CD4-positive, alpha-beta T cell treated with Interleukin-15 for 1 hour (primary cell): ENCODE measurements at regions not wholly inside any gene's neighbourhood (a gene's known extent, or its start where the extent isn't known, plus 50 kb on each side); places are given as distances from the start of the nearest gene placed in this dataset.

ENCODE experiments used
- DNase-seq: peaks from one replicate; pipeline ENCODE4 v3.0.0-alpha.2; 2020

DNA sequence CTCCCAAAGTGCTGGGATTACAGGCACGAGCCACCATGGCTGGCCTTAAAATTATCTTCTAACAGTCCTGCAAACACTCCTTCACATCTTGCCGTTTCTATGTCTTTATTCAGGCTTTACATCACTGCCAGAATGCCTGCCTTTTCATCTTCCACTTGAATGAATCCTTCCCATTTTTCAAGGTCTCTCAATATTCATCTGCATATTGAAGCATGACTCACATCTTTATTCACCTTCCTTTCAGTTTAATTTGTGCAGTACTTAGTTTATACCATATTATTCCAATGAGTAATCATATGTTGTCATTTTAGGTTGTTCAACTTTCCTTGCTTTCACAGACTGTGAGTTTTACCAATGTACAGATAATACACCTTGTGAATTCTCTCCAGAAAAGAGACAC lies 510.1 kb upstream of the PIK3C3 start:
- no peak for DNase-seq

DNA sequence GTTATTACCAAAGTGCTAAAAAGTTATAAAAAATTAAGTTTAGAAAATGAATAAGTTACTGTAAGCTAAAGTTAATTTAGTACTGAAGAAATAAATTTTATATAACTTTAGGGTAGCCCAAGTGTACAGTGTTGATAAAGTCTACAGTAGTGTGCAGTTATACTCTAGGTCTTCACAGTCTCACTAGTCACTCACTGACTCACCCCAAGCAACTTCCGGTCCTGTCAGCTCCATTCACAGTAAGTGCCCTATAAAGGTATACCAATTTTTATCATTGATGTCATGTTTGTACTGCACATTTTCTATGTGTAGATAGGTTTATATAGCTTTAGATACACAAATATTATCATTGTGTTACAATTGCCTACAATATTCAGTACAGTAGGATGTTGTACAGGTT lies 518.3 kb upstream of the PIK3C3 start:
- DNase-seq: no peak

DNA sequence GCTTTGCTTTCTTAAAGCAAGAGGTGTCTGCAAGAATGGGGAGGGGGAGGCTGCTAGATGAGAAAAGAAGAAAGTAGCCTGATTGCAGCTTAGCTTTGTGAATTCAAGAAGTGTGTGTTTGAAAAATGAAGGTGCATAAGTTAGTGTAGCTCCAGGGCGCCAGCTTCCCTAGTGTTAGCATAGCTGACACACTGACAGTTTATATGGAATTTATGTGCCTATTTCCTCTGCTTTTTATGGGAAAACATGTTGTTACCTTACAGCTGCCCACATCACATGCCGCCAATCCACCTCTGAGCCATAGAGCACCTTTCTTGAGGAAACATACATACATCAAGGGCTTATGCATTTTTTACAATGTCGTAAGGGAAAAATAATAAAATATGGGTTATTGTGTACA lies 536.4 kb upstream of the PIK3C3 start:
- DNase-seq: no peak

DNA sequence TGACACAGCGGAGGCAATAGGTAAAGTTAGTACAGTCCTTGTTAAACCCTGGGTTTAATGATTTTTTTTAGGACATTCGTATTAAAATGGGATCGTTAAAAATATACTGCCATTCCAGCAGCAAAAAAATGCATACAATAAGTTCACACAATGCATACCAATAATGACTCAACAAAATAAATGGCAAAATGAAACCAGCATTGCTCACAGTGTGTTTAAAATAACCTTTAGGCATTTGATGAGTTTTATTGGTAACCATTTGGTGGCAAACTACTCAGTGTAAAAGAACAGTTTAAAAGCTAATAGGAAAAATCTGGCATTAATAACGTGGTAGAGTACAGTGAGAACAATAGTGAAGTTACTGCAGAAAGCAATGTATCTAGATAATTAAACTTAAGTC lies 539.0 kb upstream of the PIK3C3 start:
- DNase-seq: no peak

DNA sequence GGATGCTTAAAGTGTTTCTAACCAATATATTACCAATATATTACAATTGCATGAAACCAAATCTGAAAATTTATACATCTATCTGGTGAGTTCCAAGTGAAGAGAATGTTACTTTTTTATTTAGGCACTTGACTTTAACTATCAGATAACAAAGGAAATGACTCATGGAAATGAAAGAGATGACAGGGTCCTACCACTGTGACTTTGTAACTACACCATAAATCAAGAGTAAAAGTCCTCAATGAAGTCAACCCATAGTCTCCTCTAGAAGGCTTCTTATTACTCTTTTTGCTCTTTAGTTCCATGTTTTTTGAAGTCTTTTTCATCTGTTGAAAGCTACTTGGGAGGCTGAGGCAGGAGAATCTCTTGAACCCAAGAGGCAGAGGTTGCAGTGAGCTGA lies 545.0 kb upstream of the PIK3C3 start:
- no peak for DNase-seq

DNA sequence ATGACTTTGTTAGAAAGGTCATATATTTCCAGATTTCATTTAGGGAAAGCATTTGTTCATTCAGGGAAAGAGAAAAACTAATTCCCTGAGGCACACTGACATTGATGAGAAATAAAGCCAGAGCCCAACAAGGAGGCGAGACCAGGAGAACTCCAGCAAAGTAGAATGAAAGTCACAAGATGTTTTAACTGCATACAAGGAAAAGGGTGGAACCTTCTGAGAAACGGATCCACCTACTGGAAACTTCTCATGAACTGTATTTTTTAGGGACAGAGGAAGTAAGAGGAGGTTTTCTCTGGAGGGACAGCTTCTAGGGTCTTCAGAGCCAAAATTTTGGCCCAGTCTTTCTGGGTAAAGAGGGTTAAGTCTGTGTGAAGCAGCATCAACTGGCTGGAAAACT lies 548.2 kb upstream of the PIK3C3 start:
- no peak for DNase-seq

DNA sequence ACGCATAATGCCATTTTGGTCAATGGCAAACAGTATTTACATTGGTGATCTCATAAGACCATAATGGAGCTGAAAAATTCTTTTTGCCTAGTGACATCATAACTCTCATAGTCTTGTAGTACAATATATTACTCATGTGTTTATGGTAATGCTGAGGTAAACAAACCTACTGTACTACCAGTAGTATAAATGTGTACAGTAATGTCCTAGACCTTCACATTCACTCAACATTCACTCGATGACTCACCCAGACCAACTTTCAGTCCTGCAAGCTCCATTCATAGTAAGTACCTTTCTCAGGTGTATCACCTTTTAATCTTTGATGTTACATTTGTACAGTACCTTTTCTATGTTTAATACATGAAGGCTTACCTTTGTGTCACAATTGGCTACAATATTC lies 558.2 kb upstream of the PIK3C3 start:
- no peak for DNase-seq

DNA sequence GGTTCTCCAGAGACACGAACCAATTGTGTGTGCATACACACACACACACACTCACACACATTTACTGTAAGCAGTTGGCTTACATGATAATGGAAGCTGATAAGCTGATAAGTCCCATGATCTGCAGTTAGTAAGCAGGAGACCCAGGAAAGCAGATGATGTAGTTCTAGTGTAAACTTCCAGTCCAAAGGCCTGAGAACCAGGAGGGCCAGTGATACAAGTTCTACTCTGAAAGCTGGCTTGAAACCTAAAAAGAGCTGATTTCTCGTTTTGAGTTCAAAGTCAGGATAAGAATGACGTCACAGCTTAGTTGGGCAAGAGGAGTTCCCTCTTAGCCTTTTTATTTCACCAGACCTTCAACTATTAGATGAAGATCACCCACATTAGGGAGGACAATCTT lies 558.8 kb upstream of the PIK3C3 start:
- DNase-seq: no peak

DNA sequence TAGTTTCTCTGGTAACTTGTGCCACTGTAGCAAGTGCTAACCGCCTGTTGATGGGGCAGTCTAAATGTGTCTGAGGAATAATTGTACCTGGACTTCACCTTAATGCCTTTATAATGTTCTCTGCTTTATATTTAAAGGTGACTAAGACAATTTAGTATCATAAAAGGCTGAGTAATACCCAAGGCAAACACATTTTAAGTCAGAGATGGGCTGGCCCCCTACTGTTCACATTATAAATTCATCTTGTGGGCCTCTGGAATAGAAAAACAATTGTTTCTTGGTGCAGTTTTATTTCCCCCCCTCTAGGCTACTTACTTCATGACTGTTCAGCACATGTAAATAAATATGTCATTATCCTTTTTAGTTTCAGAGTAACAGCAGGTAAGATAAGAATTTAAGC lies 559.3 kb upstream of the PIK3C3 start:
- DNase-seq: no peak

DNA sequence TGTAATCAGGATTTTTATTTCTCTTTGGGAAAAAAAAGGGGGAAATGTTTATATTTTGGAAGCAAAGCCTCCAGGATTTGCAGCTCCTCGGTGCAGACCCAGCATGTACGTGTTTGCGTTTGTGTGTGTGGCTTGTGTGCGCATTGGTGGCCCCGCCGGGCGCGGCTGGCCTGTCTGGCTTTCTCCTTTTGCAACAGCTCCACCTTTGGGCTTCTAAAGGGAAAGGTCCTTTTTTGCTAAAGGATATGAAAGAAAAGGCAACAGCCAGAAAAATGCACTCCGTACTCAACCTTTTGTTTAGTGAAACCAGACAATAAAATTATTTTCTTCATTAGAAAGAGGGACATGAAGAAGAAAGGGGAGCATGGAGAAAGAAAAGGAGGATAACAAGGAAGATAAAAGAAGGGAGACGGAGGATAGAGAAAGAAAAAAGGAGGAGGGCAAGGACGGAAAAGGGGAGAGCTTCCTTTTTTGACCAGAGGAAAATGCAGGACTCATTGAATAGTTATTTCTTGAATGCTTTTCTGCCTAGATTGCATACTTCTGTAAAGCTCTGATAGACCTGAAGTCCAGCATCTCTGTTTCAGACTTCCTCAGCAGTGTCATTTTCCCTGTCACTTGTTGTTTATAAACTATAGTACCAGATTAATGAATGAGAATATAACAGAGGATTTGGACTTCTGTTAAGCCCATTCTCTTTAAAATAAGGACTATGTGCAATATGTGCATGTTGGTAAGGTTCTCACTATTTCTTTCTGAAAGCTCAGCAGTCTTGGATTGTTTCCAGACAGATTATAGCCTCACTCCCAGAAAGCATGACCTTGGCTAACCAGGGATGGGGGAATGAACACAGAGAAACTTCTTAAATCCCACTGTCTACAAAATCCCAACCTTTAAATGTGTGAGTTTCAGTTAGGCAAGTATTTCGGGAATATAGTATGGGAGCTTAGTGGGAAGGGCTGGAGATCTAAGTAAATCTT lies 563.1 kb upstream of the PIK3C3 start:
- DNase-seq: no peak

DNA sequence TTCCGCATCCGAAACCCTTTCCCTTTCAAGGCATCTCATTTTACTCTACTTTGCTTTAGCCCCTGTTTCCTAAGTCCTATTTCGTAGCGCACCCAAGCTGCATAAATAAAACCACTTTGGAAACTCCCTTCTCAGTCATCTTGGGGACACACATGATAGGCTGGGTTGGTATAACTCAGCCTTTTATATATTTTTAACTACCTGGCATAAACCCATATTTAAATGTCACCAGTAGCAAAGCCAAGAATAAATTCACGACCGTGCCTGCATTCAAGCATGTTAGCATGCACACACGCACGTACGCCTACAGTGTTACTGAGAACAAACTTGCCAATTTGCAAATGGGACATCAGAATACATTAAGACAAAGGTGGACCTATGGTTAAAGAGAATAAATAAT lies 564.7 kb upstream of the PIK3C3 start:
- DNase-seq: no peak

DNA sequence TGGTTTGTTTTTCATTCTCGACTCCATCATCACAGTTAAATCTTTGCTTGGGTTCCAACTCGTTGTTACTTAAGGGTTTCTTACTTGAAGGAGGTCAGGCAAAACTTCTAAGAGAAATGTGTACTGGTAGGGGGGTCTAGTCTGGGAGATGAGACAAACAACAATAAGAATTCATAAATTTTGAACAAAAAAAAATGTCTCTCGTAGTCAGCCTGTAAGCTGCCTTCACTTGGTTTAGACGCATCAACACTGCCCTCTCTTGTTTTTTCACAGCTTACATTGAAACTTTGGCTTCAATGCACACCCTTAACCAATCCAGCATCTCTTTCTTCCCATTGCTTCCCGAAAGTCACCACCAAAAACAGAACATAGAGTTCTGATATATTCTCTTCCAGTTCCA lies 576.4 kb upstream of the PIK3C3 start:
- DNase-seq: no peak

DNA sequence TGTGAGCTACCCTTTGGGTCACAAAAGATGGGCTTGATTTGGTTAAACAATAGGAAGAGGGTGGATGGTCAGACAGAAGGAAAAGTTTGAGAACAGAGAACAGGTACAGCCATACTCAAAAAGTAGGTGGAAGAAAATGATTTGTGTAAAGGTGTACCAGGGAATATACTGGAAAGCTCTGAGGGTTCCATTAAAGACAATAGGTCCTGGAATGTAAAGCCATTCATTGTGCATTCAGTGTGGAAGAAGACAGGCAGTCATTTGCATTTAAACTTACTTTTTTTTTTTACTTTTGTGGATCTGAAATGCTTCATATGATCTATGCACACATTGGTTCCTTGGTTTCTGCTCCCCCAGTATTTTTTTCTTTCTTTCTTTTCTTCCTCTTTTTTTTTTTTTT lies 581.4 kb upstream of the PIK3C3 start:
- DNase-seq: no peak

DNA sequence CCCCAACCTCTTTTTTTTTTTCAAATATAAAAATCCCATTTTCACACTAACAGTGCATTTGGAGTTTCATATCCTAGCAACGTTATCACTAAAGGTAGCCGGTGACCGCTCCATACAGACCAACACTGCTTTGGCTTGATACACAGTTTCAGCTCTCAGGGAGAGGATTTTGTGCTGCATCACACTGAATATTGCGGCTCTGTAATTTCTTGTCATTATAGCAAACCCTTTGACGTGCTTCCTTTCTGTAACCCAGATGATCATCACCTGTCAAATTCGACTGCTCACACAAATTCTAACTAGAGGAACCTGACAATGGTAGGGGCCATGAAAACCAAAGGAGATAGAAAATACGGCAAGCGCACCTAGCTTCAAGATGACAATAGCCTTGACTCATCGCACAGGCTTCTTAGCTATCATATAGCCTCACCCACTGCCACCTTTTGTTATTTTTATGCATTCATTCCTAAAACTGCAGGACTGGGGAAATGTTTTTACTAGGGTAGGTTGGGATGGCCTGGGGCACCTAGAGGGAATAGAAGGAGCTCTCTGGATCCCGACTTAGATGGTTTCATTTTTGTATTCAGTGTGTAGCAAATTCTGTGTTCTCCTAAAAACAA lies 582.9 kb upstream of the PIK3C3 start:
- no peak for DNase-seq

DNA sequence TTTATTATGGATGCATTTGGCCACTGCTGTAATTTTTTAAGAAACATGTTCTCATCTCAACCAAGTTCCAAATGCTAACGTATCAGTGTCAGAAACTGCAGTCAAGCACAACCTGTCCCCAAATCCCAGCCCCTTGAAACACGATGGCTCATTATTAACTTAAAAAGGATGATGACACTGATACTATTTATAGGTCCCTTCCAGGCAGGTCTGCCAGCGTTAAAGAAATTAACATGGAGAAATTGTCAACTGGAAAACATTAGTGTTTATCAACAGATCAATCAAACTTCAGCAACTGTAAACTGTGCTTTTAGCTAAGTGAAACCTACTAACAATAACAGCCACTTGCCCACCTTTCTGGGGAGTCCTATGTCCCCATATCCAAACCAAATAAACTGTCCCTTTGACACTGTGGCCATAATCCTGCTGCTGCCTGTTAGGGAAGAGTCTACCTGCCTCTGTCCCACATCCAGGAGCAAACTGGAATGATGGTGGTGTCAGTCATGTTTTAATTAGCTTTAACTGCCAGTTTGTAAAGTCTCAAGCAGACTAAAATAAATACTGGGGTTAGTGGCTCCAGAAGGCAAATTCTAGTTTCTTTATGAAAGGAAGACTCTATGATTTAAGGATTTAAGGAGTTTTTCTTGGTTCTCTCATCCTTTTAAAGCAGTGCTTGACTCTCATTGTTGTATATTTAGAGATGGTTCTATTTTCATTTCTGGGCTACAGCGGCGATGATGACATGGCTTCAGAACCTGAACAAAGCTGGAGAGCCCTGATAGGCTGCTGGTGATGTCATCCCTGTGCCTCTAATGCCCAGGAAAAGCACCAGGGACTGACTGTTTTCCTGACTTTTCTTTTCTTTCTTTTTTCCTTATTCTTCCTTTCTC lies 583.6 kb upstream of the PIK3C3 start:
- DNase-seq: no peak

DNA sequence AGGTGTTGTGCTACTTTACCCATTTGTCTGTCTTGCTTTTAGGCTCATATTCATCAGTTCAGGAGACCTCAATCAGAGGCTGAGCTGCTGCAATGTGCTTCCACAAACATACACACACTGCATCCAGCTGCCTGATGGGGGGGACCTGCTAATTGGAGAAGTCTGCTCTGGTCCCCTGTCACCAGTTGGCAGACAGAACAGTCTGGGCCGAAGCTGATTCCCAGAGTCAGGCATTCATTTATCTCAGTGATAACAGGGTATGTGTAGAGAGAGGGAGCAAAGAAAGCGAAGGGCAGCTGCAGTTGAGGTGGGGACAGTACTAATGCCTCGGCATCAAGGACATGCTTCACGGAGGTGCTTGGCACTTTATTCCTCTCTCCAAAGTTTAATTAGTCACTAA lies 584.3 kb upstream of the PIK3C3 start:
- DNase-seq: no peak

DNA sequence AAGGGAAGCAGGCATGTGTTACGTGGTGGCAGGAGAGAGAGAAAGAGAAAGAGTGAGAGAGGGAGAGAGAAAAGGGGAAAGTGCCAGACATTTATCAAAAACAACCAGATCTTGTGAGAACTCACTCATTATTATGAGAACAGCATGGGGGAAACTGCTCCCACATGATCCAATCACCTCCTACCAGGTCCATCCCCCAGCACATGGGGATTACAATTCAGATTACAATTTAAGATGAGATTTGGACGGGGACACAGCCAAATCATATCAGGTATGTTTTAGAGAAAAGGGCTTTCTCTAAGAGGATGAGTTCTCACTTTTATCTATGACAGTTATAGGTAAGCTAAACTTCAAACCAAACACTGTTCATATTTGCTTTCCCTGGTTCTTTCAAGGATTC lies 597.3 kb upstream of the PIK3C3 start:
- DNase-seq: no peak

DNA sequence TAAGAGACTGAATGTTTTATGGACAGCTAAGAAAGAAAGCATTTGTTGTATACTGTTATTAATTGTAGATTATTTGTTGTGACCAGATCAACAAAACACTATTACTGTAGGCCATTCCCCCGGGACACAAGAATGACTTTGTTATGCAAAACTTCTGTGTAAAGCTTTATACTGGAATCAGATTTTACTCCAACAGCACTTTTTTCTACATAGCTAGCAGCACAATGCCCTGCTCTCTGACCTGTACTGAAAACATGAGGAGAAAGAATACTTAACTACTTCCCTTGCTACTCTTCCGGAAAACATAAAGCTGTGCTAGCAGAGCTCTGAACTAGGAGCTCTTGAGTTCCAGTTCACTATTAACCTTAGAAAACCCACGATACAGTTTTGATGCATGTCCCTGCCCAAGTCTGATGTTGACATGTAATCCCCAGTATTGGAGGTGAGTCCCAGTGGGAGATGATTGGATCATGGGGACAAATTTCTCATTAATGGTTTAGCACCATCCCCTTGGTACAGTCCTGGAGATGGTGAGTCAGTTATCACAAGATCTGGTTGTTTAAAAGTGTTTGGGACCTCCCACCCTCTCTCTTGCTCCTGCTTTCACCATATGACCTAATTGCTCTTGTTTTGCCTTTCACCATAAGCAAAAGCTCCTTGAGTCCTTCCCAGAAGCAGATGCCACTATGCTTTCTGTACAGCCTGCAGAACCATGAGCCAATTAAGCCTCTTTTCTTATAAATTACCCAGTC lies 601.1 kb upstream of the PIK3C3 start:
- no peak for DNase-seq

DNA sequence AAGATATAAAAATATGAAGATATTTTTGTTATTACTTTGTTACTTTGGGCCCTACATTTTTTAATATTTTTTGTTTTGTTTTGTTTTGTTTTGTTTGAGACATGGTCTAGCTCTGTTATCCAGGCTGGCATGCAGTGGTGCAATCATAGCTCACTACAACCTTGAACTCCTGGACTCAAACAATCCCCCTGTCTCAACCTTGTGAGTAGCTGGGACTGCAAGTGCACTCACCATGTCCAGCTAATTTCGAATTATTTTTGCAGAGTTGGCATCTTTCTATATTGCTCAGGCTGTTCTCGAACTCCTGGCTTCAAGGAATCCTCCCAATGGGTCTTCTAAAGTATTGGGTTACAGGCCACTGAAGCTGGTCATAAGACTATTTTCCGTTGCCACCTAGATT lies 603.6 kb upstream of the PIK3C3 start:
- no peak for DNase-seq

DNA sequence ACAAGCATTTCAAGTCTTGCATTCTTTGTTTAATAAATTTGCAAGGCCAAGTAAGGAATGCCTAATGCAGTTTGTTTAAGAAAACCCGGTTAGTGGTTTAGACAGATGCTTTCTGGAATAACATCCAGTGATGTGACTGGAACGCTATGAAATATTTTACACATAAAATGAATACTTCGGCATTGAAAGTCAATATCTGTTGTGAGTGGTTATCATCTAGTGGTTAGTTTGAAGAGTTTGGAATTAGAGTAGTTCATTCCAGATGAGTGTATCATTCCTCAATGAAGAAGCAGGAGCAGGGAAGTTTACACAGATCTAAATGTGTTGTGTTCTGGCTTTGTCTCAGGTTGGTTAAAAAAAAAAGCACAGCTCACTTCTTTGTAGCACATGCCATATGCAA lies 608.0 kb upstream of the PIK3C3 start:
- DNase-seq: no peak

DNA sequence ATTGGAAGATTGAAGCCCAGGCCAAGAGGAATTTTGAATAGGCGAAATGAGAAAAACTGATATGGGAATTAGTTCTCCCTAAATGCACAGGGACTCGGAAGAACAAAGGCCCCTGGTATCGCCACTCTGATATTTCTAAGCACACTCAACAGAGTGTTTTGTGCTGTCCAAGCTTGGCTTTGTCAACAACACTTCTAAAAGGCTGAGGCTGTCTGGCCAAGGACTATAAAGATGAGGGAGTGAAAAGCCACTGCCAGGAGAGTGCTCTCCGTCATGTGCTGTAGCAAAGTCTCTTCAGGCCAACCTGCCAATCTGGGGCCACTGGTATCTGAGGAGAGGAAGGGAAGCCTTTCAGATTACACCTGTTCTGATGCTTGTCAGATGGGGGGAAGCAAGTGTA lies 611.2 kb upstream of the PIK3C3 start:
- no peak for DNase-seq

DNA sequence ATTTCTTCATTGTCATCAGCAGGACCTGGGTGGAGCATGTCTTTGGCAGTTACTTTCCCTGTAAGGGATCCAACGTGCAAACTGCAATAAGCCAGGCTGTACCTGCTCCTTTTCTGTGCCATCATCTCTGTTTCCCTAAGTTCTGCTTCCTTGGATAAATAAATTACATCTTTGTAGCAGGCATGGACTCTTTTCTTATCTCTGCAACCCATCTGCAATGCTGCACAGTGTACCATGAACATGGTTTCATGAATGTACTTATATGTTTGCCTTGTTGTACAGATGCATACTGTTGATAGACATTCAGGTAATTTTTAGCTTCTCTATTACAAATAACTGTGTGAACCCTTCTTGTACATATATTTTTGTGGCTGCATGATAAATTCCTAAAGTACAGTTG lies 616.7 kb upstream of the PIK3C3 start:
- DNase-seq: no peak

DNA sequence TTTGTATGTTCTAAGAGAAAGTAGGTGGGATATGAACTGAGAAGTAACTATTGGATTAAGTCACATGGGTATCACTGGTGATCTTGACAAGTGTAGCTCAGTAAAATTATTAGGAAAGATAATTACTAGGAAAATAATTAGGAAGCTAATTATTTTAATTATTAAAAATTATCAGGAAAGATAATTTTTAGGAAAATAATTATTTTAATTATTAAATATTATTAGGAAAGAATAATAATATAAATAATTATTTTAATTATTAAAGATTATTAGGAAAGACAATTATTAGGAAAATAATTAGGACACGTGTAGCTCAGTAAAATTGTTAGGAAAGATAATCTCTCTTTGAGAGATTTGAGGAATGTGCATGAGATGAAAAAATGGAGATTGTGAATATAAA lies 623.4 kb upstream of the PIK3C3 start:
- DNase-seq: no peak
